D721Med (cell line): ENCODE measurements at regions not wholly inside any gene's neighbourhood (a gene's known extent, or its start where the extent isn't known, plus 50 kb on each side); places are given as distances from the start of the nearest gene placed in this dataset.
"Not testable (repeated sequence)": the region's sequence is repeated elsewhere in the genome, so short reads cannot be mapped to it uniquely, and the experiment has no call there.

Experiments
- DNase-seq: peaks from one replicate; pipeline ENCODE4 v3.0.0; 2011; ENCODE audit warnings: low spot score; ENCODE audit not compliant: insufficient read length
- FAIRE-seq: peaks from 2 replicates; lab custom pipeline; 2011; peaks lifted over from hg19 to GRCh38; lab: Jason Lieb, UNC
- CTCF ChIP-seq: IDR thresholded peaks from 2 replicates; pipeline ENCODE4 v1.5.1; 2012; ENCODE audit warnings: mild to moderate bottlenecking, control low read depth; ENCODE audit not compliant: insufficient read depth; ENCODE audit errors: missing control alignments

DNA sequence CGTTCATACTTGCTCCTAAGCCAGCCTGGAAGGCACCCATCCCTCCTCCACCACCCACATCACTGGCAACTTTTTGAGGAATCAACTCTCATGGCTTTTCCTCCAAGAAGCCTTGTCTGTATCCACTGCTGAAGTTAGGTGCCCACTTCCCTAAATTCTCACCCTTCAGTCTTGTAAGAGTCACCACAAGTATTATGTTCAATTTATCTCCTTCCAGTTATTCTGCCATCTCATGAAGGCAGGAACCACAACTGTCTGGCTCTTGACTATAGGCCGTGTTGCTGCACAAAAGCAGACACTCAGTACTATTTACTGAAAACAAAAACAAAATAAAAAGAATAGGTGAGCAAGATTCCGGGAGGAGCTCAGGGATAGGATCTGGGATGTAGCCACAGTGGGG lies 234.8 kb downstream of the CYRIA start:
- DNase-seq = no peak
- TF ChIP-seq CTCF = no peak
- FAIRE-seq = no peak

DNA sequence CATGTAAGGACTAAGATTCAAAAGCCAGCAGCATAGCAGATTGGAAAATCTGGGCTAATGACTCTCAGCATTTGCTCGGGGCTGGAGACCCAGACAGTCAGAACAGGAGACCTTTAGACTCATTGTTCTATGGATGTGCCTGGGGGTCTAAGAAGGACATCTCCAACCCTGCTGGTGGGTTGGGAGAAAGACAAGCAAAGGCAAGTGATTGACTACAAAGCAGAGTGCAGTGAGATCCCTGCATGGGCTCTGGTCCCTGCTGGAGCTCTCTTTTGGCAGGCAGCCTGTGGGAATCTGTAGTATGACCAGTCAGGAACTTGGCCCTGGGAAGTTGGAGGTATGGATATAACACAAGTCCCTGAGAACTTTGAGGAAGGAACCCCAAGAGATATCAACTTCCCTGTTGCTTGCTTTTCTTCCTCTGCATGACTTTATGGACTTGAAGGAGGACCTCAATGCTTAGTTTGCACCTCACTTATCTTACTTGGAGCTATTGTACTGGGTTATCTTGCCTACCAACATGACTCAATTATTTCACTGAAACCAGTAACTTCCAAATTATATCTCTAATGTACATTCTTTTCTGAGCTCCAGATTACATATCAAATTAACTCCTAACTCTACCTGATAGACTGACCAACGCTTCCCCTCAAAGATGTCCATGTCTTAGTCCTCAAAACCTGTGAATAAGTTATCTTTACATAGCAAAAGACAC lies 236.0 kb downstream of the CYRIA start:
- DNase-seq (no peak), FAIRE-seq (no peak)
- no peak for TF ChIP-seq CTCF

DNA sequence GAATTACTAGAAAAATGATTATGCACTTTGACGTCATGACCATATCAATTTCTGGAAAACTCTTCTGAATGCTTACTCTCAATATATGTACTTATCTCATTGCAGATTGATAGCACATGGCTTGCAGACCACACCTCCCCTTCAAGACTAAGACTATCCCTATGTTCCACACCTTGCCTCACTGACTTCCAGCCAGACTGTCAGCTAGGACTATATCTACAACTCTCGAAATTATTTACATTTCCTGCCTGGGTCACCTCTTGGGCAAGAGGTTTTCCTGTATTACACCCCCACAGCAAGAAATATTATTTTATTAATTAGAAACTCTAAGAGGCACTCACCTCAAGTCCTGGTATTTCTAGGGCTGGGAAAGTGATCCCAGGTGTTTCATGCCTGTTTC lies 236.6 kb downstream of the CYRIA start:
- DNase-seq (no peak), FAIRE-seq (no peak)
- TF ChIP-seq CTCF = no peak

GRCh38 chr2:16425462-16426336 lies 239.9 kb downstream of the CYRIA start:
- DNase-seq (no peak), FAIRE-seq (no peak)
- no peak for TF ChIP-seq CTCF

GRCh38 chr2:16420421-16420820 lies 245.2 kb downstream of the CYRIA start:
- DNase-seq = no peak
- no peak for FAIRE-seq
- TF ChIP-seq CTCF = no peak

DNA sequence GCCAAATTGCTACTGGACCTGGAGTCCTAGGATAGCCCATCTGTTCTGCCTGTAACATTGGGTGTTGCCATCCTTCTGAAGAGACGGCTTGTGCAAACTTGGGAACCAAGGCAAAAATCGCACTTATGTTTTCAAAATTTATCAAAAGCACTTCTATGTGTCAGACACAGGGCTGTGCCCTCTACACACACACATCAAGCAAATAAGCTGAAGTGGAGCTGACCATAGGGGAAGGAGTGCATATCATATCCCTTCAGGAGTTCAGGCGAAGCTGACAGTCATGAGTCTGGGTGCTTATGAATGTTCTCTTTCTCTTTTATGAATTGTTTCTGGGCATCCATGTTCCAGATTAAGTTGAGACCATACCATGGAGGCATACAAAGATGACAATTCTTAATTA lies 247.9 kb downstream of the CYRIA start:
- DNase-seq = no peak
- FAIRE-seq = no peak
- no peak for TF ChIP-seq CTCF

- FAIRE-seq (no peak), DNase-seq (no peak)
- no peak for TF ChIP-seq CTCF
Observed at GRCh38 chr2:16416651-16417050, 249.0 kb downstream of the CYRIA start.

GRCh38 chr2:16415861-16416260 lies 249.8 kb downstream of the CYRIA start:
- DNase-seq, FAIRE-seq: not testable (repeated sequence)
